H54 (cell line): ENCODE measurements at regions not wholly inside any gene's neighbourhood (a gene's known extent, or its start where the extent isn't known, plus 50 kb on each side); places are given as distances from the start of the nearest gene placed in this dataset.
"Not testable (repeated sequence)": the region's sequence is repeated elsewhere in the genome, so short reads cannot be mapped to it uniquely, and the experiment has no call there.

Experiments
- DNase-seq: peaks from one replicate; pipeline ENCODE4 v3.0.0; 2011; ENCODE audit warnings: low spot score, mixed read lengths; ENCODE audit not compliant: insufficient read length
- FAIRE-seq: peaks from 3 replicates; lab custom pipeline; 2011; peaks lifted over from hg19 to GRCh38; lab: Jason Lieb, UNC
- POLR2A ChIP-seq: IDR thresholded peaks from 2 replicates; pipeline ENCODE4 v1.6.1; 2011; ENCODE audit warnings: low read depth, mild to moderate bottlenecking, low read length

GRCh38 chr1:173377266-173377665 lies 99.9 kb upstream of the PRDX6 start:
- no peak for FAIRE-seq
- no peak for DNase-seq
- TF ChIP-seq POLR2A: no peak

DNA sequence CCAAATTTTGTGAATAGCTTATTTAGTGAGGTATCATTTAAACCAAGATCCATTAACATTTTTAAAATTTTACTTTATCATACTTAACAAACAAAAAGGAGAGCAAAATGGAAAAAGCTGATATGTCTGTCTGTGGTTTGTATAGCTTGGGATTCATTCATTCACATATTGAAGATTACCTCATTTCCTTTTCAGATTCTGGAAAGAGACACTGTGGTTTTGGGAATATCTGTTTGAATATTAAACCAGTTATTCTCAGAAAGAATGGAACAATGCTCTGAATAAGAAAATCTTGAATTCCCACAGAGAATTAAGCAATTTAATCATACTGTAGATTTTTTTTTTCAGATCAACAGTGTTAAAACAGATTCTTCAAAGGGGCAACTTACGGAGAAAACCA lies 93.8 kb upstream of the PRDX6 start:
- DNase-seq (no peak), FAIRE-seq (no peak)
- TF ChIP-seq POLR2A: no peak

DNA sequence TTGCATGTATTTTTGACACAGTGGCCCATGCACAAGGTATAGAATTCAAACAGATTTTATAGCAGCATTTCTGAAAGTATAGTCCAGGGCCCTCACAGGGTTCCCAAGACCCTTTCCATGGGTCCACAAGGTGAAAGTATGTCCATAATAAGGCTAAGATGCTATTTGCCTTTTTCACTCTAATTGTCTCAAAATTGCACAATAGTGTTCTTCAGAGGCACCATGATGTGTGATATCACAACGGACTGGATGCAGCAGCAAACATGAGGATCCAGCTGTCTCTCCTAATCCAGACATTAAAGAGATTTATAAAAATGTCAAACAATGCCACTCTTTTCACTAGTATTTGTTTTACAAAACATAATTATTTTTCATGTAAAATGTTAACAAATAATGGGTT lies 88.8 kb upstream of the PRDX6 start:
- DNase-seq (no peak), FAIRE-seq (no peak)
- no peak for TF ChIP-seq POLR2A

DNA sequence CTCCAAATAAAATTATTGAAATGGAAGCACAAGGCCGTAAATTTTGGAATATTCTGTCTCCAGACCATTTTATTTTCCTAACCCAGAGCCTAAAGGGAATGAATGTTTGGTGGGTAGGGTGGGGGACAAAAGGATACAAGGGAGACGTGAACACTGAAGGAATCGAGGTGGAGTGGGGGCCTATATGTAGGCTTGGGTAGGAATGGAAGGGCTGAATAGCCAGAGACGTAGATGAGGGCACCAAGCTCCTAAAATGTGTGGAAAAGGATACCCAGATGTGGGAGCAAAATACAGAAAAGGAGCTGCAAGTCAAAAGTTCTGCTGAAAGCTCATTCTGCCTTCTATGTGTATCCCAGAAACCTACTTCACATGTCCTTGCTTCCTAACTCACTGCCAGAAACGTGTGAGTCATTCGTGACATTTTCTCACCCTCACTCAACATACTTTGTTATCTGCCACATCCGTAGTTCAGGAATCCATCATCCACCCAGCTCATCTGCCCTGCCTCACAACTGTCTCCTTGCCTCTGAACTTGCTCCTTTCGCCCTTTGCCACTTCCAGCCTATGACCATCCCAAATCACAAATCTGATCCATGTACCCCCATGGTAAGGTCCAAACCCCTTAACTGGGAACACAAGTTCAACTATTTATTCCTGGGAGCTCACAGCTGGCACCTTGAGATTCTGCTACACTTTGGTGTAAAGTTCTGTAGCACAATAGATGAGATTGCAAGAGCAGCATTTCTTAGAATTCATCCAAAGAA lies 84.1 kb upstream of the PRDX6 start:
- no peak for TF ChIP-seq POLR2A
- DNase-seq (peak; percentile 32), FAIRE-seq (peak; percentile 91)

DNA sequence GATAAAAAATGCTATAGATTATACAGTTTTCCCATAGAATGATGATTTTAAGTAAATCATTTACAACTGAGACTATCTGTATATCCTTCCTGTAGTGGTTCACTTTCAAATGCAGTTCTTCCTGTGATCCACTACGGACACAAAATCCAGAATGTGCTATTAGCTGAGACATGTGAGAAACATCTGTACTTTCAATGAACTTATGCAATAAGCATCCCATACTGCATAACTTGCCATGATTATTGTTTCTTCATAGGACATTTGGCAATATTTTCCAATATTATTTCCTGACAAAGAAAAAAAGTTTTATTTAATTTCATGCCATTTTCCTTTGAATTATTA lies 83.5 kb upstream of the PRDX6 start:
- FAIRE-seq (no peak), DNase-seq (no peak)
- TF ChIP-seq POLR2A: no peak

DNA sequence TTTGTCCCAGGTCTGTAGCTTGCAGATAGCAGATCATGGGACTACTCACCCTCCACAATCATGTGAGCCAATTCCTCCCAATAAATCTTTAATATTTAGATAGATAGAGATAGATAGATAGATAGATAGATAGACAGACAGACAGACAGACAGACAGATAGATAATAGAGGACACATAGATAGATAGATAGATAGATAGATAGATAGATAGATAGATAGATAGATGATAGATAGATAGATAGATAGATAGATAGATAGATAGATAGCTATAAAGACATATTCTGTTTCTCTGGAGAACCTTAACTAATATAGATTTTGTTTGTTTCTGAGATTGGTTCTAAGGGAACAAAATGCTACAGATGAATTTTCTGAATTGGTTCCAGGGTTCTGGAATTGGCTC lies 82.3 kb upstream of the PRDX6 start:
- not testable (repeated sequence) for DNase-seq, FAIRE-seq

DNA sequence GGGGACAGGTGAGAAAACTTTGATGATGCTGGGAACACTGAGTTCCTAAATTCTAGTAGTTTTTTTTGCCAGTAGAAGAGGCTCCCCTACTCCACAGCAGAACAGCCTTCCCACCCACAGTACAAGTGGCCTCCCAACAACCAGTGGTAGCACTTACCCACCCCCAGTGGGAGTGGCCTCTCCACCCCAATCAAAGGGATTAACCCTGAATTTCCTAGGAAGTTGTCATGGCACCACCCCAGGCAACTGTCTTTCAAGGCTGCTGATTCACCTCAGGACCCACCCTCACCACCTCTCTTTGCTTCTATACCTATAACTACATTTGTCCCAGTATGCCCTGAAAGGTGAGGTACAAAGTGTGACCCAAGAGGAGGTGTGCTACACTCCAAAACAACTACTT lies 81.4 kb upstream of the PRDX6 start:
- DNase-seq: no peak
- TF ChIP-seq POLR2A: no peak
- no peak for FAIRE-seq

GRCh38 chr1:173400387-173400995 lies 76.6 kb upstream of the PRDX6 start:
- TF ChIP-seq POLR2A: no peak
- no peak for FAIRE-seq
- DNase-seq: no peak

DNA sequence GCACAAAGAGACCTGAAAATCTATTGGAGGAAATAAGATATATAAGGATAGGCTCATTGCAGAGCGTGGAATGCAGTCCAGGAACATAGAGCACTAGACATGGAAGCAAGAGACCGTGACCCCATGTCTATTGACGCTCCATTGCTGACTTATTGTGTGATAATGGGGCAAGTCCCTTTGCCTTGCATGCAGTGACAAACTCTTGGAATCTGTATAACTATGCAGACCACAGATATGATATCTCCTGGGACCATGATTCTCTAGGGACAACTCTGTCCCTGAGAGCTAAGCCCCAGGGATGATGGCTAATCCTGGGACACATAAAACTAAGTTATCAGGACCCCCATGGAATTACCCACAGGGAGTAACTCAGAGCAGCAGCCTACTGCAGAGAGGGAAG lies 73.1 kb upstream of the PRDX6 start:
- FAIRE-seq (no peak), DNase-seq (no peak)
- no peak for TF ChIP-seq POLR2A

GRCh38 chr1:173405281-173405680 lies 71.9 kb upstream of the PRDX6 start:
- TF ChIP-seq POLR2A: no peak
- FAIRE-seq: no peak
- no peak for DNase-seq

DNA sequence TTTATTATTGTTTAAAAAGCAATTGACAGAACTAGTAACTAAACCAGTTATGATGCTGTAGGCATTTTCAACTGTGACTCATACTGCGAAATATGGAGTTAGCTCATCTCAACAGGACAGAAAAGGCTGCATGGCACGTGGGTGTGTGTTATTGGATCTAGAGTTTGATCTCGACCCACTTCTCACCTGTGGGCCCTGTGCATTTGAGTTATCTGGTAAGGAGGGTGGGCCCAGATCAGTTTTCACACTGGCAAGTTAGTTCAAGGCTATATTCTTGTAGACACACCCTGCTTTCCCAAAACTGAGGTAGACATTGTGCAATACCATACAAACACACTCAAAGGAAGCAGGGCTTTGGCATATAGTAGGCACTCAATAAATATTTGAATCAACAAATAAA lies 71.3 kb upstream of the PRDX6 start:
- FAIRE-seq: no peak
- peak; percentile 30 for DNase-seq
- no peak for TF ChIP-seq POLR2A

DNA sequence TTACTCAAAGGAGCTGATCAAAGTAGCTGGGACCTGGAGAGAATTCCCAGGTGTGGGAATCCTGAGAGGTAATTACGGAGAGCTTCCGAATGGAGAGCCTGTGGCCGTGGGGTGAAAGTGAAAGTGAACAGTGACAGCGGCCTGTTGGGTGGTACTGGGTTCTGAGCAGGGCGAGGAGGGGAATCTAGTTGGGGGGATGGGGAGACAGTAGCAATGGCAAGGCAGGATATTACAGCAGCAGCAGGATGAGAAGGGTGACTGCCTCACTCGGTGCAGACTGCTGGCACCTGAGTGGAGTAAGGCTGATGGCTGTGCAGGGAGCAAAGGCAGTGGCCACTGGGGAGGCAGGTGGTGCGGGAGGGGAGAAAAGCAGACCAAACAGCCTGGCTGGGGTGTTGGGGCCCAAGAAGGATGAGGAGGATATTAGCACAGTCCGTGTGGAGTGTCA lies 70.3 kb upstream of the PRDX6 start:
- FAIRE-seq (no peak), DNase-seq (no peak)
- no peak for TF ChIP-seq POLR2A

DNA sequence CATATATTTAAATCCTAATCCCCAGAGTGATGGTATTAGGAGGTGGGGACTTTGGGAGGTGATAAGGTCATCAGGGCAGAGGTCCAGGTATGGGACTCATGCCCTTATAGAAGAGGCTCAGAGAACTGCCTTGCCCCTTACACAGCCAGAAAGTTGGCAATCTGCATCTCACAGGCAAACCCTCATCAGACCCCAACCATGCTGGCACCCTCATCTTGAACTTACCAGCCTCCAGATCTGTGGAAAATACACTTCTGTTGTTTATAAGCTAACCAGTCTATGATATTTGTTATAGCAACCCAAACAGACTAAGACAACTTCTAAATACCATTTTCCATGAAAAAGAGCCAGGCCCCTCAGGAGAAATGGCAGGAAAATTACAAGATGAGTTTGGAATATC lies 69.3 kb upstream of the PRDX6 start:
- DNase-seq (no peak), FAIRE-seq (no peak)
- no peak for TF ChIP-seq POLR2A

DNA sequence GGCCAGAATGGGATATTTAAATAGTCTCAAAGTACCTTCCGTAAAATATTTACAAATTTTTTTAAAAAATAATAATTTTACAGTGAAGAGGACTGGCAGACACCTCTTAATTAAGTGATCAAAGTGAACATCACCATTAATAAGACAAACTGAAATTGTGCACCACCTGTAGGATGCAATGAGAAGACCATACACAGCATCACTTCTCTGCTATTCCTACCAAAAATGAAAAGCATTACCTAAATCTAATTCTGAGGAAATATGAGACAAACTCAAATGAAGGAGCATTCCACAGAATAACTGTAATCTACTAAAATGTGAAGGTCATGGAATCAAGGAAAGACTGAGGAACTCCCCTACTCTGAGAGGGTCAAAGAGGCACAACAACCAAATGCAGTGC lies 68.2 kb upstream of the PRDX6 start:
- DNase-seq: no peak
- FAIRE-seq: no peak
- TF ChIP-seq POLR2A: no peak

DNA sequence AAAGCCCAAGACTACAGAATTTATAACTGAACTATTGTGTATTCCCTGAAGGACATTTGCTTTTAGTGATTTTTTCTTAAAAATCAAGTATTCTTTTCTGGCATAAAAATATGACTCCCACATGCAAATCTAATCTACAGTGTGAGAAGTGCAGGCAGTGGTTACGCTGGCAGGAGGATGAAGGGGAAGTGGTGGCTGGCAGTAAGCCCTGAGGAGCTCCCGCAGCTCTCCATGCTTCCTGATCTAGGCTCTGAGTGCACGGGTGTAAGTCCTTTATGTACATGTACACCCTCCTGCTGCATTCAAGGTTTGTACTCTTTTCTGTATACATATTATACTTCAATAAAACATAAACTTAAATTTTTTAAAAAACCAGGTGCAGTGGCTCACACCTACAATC lies 67.5 kb upstream of the PRDX6 start:
- DNase-seq (peak; percentile 11), FAIRE-seq (peak; percentile 15)
- TF ChIP-seq POLR2A: no peak

DNA sequence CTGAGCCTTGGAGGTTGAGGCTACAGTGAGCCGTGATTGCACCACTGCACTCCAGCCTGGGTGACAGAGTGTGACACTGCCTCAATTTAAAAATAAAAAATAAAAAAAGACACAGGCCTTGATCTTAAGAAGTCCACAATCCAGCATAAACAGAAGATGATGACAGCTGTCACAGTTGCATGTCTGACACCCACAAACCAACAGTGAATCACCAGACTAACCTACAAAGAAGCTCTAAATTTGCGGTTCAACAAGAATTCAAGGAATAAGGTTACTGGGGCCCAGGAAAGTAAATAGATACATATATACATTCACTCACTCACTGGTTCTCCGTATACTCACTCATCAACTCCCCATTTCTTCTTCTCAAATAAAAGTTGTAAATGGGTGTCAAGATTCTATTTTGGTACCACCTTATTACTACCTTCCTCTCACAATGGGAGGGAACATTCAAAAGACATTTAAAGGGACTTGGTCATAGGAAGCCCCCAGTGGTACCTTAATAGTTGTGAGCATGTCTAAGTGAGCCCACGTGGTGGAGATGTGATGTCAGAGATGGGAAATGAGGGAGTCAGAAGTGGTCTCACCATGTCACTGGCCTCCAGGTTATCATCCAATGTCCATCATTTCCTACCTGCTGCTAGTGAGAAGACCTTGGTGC lies 66.9 kb upstream of the PRDX6 start:
- no peak for TF ChIP-seq POLR2A
- FAIRE-seq (no peak), DNase-seq (no peak)
